ENCODE measurements at regions not wholly inside any gene's neighbourhood (a gene's known extent, or its start where the extent isn't known, plus 50 kb on each side); places are given as distances from the start of the nearest gene placed in this dataset.

GRCh38 chrX:20988804-20989203 lies 385.4 kb upstream of the CNKSR2 start:
- H3K27ac ChIP-seq, result no peak overlapping the region
- no peak overlapping the region for H3K4me3 ChIP-seq
- no peaks in the 10 kb centered on the region for H3K27me3 ChIP-seq
- no peaks in the 10 kb centered on the region for H3K36me3 ChIP-seq
- H3K4me1 ChIP-seq, result no peaks in the 10 kb centered on the region
- intact Hi-C loops (cut with DNase I), result no loop called here
- DNase-seq (ENCODE audit: extremely low spot score in 2 of 2), result no peak
- no peak for TF ChIP-seq POLR2A (IDR thresholded peaks at IDR 0.05)
- no peak for TF ChIP-seq CTCF (IDR thresholded peaks at IDR 0.05)
- TF ChIP-seq POLR2AphosphoS5 (IDR thresholded peaks at IDR 0.05; ENCODE audit: insufficient read depth in 1 of 2, low read depth in 1 of 2), result no peak
- H3K9me3 ChIP-seq, result no peaks in the 10 kb centered on the region

- intact Hi-C loops (cut with DNase I), result no loop called here
- no peak for TF ChIP-seq POLR2A (IDR thresholded peaks at IDR 0.05)
- no peak for TF ChIP-seq POLR2AphosphoS5 (IDR thresholded peaks at IDR 0.05; ENCODE audit: insufficient read depth in 1 of 2, low read depth in 1 of 2)
- no peak for TF ChIP-seq CTCF (IDR thresholded peaks at IDR 0.05)
These were observed 386.1 kb upstream of the CNKSR2 start for GRCh38 chrX:20988118-20988517.

GRCh38 chrX:20980426-20980825 lies 393.8 kb upstream of the CNKSR2 start:
- DNase-seq (ENCODE audit: extremely low spot score in 2 of 2), result no peak
- H3K4me1 ChIP-seq, result no peaks in the 10 kb centered on the region
- no peaks in the 10 kb centered on the region for H3K27me3 ChIP-seq
- intact Hi-C loops (cut with DNase I), result no loop called here
- no peaks in the 10 kb centered on the region for H3K9me3 ChIP-seq
- H3K27ac ChIP-seq, result no peak overlapping the region
- H3K36me3 ChIP-seq, result no peaks in the 10 kb centered on the region
- no peak overlapping the region for H3K4me3 ChIP-seq
- TF ChIP-seq CTCF (IDR thresholded peaks at IDR 0.05), result no peak
- TF ChIP-seq POLR2A (IDR thresholded peaks at IDR 0.05), result no peak
- TF ChIP-seq POLR2AphosphoS5 (IDR thresholded peaks at IDR 0.05; ENCODE audit: insufficient read depth in 1 of 2, low read depth in 1 of 2), result no peak

More at GRCh38 chrX:20988118-20988517, 386.1 kb upstream of the CNKSR2 start:
- no peaks in the 10 kb centered on the region for H3K4me1 ChIP-seq
- H3K27ac ChIP-seq, result no peak overlapping the region
- DNase-seq (ENCODE audit: extremely low spot score in 2 of 2), result no peak
- no peaks in the 10 kb centered on the region for H3K9me3 ChIP-seq
- H3K36me3 ChIP-seq, result no peaks in the 10 kb centered on the region
- no peaks in the 10 kb centered on the region for H3K27me3 ChIP-seq
- H3K4me3 ChIP-seq, result no peak overlapping the region

GRCh38 chrX:20974326-20974725 lies 399.9 kb upstream of the CNKSR2 start:
- no peak overlapping the region for H3K27ac ChIP-seq
- intact Hi-C loops (cut with DNase I), result no loop called here
- no peak for TF ChIP-seq POLR2A (IDR thresholded peaks at IDR 0.05)
- TF ChIP-seq CTCF (IDR thresholded peaks at IDR 0.05), result no peak
- TF ChIP-seq POLR2AphosphoS5 (IDR thresholded peaks at IDR 0.05; ENCODE audit: insufficient read depth in 1 of 2, low read depth in 1 of 2), result no peak
- no peaks in the 10 kb centered on the region for H3K9me3 ChIP-seq
- H3K36me3 ChIP-seq, result no peaks in the 10 kb centered on the region
- H3K4me1 ChIP-seq, result no peaks in the 10 kb centered on the region
- no peak for DNase-seq (ENCODE audit: extremely low spot score in 2 of 2)
- H3K27me3 ChIP-seq, result no peaks in the 10 kb centered on the region
- H3K4me3 ChIP-seq, result no peak overlapping the region

- Histone ChIP-seq H3K4me1 (no peaks in the 10 kb centered on the region), H3K9me3 (no peaks in the 10 kb centered on the region), H3K36me3 (no peaks in the 10 kb centered on the region), H3K4me3 (no peak overlapping the region), H3K27ac (no peak overlapping the region), H3K27me3 (no peaks in the 10 kb centered on the region)
- TF ChIP-seq POLR2AphosphoS5 (IDR thresholded peaks at IDR 0.05; ENCODE audit: insufficient read depth in 1 of 2, low read depth in 1 of 2) (no peak), CTCF (IDR thresholded peaks at IDR 0.05) (no peak), POLR2A (IDR thresholded peaks at IDR 0.05) (no peak)
- DNase-seq (ENCODE audit: extremely low spot score in 2 of 2), result no peak
- intact Hi-C loops (cut with DNase I), result no loop called here
These were observed 401.2 kb upstream of the CNKSR2 start for GRCh38 chrX:20973038-20973437.
